BJ (cell line): ENCODE measurements at regions not wholly inside any gene's neighbourhood (a gene's known extent, or its start where the extent isn't known, plus 50 kb on each side); places are given as distances from the start of the nearest gene placed in this dataset.

Experiments
- CTCF ChIA-PET: fragments of 350-600 bp; formaldehyde crosslinking; extraction: SDS; loops from one replicate; lab custom pipeline; 2021; ENCODE audit warnings: antibody characterized with exemption, inconsistent platforms; lab: Yijun Ruan, JAX
- POLR2A ChIA-PET: fragments of 300-600 bp; sonication (Branson Sonifier 250); formaldehyde crosslinking; extraction: SDS; loops from one replicate; lab custom pipeline; 2021; ENCODE audit warnings: antibody characterized with exemption; lab: Charles Lee
- DNase-seq: peaks from one replicate; pipeline ENCODE4 v3.0.0-alpha.2; 2011; ENCODE audit warnings: low read depth
- H3K27me3 ChIP-seq: 2 replicates; pipeline ENCODE4 v1.6.0; 2011; ENCODE audit warnings: low read length; ENCODE audit not compliant: control insufficient read depth, insufficient read depth
- H3K36me3 ChIP-seq: 2 replicates; pipeline ENCODE4 v1.5.1; 2011; ENCODE audit warnings: low read length; ENCODE audit not compliant: control insufficient read depth, insufficient read depth
- H3K4me3 ChIP-seq: 2 replicates; pipeline ENCODE4 v1.5.1; 2011; ENCODE audit warnings: low read depth, mild to moderate bottlenecking, control low read depth, low read length
- CTCF ChIP-seq: IDR thresholded peaks from 2 replicates; pipeline ENCODE4 v1.5.1; 2011; ENCODE audit warnings: low read depth, mild to moderate bottlenecking, control low read depth, inconsistent platforms, low read length, moderate library complexity; ENCODE audit not compliant: insufficient read depth

DNA sequence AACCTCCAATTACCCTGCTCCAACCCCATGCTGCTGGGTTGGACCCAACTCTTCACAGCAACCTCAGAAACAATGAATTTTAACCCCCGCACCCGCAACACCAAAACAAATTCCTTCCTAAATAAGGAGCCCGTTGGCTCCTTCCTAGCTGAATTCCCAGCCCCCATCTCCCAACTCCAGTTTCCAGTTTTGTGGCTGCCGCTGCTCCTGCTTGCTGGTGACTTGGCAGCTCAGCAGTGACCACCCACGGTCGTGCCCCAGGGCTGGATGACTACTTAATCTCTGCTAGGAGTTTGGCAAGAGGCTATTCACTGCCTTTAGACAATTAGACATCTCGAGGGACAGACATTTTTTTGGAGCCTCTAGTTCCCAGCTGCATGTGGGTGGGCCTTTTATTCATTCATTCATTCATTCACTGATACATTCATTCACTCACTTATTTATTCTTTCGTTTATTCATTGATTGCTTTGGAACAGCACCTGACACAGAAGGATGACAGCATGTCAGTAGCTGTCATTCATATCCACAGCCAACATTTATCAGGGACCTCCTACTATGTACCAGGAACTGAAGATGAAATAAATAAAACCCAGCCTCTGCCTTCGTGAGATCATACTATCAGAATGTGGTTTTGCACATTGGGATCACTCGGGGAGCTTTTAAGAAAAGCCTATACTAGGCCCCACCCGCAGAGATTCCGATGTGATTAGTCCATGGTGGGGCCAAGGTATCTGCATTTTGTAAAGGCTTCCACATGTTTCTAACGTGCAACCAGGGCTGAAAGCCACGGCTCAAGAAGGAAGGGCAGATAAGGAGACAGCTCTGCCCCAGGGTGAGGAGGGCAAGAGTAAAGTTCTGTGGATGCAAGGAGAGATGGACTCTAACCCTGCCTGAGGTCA is 256.5 kb downstream of the SHQ1 start:
- CTCF ChIA-PET = interaction anchor here (0.5 to 1.5 kb wide), 4 partner anchors 10 to 229 kb away, joined by 3 to 5 read pairs (median 4); no protein-coding TSS in a partner anchor
- peak; percentile 94 for DNase-seq
- POLR2A ChIA-PET = interaction anchor here (0.5 kb wide), 1 partner anchor 284 kb away, joined by 8 read pairs; no protein-coding TSS in a partner anchor

GRCh38 chr3:72590732-72591221 is 257.5 kb downstream of the SHQ1 start:
- H3K36me3 ChIP-seq = no peaks in the 10 kb centered on the region
- no peak for TF ChIP-seq CTCF
- ChIA-PET POLR2A (no interaction called here), CTCF (interaction anchor here (1.1 to 1.5 kb wide), 3 partner anchors 10 to 230 kb away, joined by 3 to 5 read pairs (median 4); no protein-coding TSS in a partner anchor)
- no peak for DNase-seq
- no peaks in the 10 kb centered on the region for H3K27me3 ChIP-seq
- H3K4me3 ChIP-seq = no peak overlapping the region

More for the DNA sequence above, 256.5 kb downstream of the SHQ1 start:
- Histone ChIP-seq H3K36me3 (no peaks in the 10 kb centered on the region), H3K27me3 (no peaks in the 10 kb centered on the region), H3K4me3 (no peak overlapping the region)
- no peak for TF ChIP-seq CTCF

GRCh38 chr3:72587282-72587681 is 261.0 kb downstream of the SHQ1 start:
- ChIA-PET CTCF (interaction anchor here (1.0 kb wide), 1 partner anchor 10 kb away, joined by 3 read pairs; no protein-coding TSS in a partner anchor), POLR2A (no interaction called here)
- Histone ChIP-seq H3K4me3 (no peak overlapping the region), H3K36me3 (no peaks in the 10 kb centered on the region), H3K27me3 (no peaks in the 10 kb centered on the region; the same call in 1 of the 2 replicates)
- no peak for DNase-seq
- no peak for TF ChIP-seq CTCF

GRCh38 chr3:72586694-72587093 is 261.6 kb downstream of the SHQ1 start:
- H3K36me3 ChIP-seq = no peaks in the 10 kb centered on the region
- no peak for TF ChIP-seq CTCF
- CTCF ChIA-PET = interaction anchor here (1.0 kb wide), 1 partner anchor 10 kb away, joined by 3 read pairs; no protein-coding TSS in a partner anchor
- no peaks in the 10 kb centered on the region; the same call in 1 of the 2 replicates for H3K27me3 ChIP-seq
- no peak for DNase-seq
- H3K4me3 ChIP-seq = no peak overlapping the region
- POLR2A ChIA-PET = no interaction called here

GRCh38 chr3:72585966-72586365 is 262.3 kb downstream of the SHQ1 start:
- CTCF ChIA-PET = interaction anchor here (1.7 kb wide), 1 partner anchor 10 kb away, joined by 3 read pairs; no protein-coding TSS in a partner anchor
- Histone ChIP-seq H3K27me3 (no peaks in the 10 kb centered on the region; the same call in 1 of the 2 replicates), H3K36me3 (no peaks in the 10 kb centered on the region), H3K4me3 (no peak overlapping the region)
- no peak for DNase-seq
- TF ChIP-seq CTCF = no peak
- POLR2A ChIA-PET = no interaction called here
